ENCODE measurements at regions not wholly inside any gene's neighbourhood (a gene's known extent, or its start where the extent isn't known, plus 50 kb on each side); places are given as distances from the start of the nearest gene placed in this dataset.

DNA sequence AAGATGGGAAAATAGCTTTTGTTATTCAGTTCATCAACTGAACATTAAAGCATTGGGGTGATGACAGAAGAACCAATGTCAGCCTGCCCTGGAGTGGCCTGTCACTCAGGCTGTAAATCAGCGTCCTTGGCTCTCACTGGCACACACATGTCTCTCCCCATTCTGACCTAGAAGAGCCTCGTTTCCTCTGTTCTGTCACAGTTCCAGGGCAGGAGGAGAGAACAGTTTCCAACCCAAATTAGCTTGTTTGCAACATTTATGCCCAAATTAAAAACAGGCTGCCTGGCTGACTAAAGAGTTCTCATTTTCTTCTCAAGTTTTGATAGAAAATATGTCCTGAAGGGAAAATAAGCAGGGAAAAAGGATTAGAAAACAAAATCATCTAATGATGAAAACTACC, 520.1 kb downstream of the CHSY3 start:
- TF ChIP-seq, protein P1, sequence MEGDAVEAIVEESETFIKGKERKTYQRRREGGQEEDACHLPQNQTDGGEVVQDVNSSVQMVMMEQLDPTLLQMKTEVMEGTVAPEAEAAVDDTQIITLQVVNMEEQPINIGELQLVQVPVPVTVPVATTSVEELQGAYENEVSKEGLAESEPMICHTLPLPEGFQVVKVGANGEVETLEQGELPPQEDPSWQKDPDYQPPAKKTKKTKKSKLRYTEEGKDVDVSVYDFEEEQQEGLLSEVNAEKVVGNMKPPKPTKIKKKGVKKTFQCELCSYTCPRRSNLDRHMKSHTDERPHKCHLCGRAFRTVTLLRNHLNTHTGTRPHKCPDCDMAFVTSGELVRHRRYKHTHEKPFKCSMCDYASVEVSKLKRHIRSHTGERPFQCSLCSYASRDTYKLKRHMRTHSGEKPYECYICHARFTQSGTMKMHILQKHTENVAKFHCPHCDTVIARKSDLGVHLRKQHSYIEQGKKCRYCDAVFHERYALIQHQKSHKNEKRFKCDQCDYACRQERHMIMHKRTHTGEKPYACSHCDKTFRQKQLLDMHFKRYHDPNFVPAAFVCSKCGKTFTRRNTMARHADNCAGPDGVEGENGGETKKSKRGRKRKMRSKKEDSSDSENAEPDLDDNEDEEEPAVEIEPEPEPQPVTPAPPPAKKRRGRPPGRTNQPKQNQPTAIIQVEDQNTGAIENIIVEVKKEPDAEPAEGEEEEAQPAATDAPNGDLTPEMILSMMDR (conservative IDR thresholded peaks at IDR 0.05; ENCODE audit: low read depth in 2 of 2): no peak
- TF ChIP-seq EZH2 (IDR thresholded peaks at IDR 0.05; ENCODE audit: low read depth, unreplicated experiment) (no peak), POLR2AphosphoS5 (IDR thresholded peaks at IDR 0.05; ENCODE audit: low read depth) (no peak), NANOG (IDR thresholded peaks at IDR 0.05; ENCODE audit: borderline replicate concordance) (no peak), STAT1 (IDR thresholded peaks at IDR 0.05; ENCODE audit: unreplicated experiment) (no peak), EZH2phosphoT487 (IDR thresholded peaks at IDR 0.05; ENCODE audit: unreplicated experiment) (no peak), ZNF331 (CRISPR knock-in tag; IDR thresholded peaks at IDR 0.05; ENCODE audit: low read depth) (no peak), CREB1 (CRISPR knock-in tag; IDR thresholded peaks at IDR 0.05; ENCODE audit: low read depth) (no peak)
- TF ChIP-seq, protein P2, sequence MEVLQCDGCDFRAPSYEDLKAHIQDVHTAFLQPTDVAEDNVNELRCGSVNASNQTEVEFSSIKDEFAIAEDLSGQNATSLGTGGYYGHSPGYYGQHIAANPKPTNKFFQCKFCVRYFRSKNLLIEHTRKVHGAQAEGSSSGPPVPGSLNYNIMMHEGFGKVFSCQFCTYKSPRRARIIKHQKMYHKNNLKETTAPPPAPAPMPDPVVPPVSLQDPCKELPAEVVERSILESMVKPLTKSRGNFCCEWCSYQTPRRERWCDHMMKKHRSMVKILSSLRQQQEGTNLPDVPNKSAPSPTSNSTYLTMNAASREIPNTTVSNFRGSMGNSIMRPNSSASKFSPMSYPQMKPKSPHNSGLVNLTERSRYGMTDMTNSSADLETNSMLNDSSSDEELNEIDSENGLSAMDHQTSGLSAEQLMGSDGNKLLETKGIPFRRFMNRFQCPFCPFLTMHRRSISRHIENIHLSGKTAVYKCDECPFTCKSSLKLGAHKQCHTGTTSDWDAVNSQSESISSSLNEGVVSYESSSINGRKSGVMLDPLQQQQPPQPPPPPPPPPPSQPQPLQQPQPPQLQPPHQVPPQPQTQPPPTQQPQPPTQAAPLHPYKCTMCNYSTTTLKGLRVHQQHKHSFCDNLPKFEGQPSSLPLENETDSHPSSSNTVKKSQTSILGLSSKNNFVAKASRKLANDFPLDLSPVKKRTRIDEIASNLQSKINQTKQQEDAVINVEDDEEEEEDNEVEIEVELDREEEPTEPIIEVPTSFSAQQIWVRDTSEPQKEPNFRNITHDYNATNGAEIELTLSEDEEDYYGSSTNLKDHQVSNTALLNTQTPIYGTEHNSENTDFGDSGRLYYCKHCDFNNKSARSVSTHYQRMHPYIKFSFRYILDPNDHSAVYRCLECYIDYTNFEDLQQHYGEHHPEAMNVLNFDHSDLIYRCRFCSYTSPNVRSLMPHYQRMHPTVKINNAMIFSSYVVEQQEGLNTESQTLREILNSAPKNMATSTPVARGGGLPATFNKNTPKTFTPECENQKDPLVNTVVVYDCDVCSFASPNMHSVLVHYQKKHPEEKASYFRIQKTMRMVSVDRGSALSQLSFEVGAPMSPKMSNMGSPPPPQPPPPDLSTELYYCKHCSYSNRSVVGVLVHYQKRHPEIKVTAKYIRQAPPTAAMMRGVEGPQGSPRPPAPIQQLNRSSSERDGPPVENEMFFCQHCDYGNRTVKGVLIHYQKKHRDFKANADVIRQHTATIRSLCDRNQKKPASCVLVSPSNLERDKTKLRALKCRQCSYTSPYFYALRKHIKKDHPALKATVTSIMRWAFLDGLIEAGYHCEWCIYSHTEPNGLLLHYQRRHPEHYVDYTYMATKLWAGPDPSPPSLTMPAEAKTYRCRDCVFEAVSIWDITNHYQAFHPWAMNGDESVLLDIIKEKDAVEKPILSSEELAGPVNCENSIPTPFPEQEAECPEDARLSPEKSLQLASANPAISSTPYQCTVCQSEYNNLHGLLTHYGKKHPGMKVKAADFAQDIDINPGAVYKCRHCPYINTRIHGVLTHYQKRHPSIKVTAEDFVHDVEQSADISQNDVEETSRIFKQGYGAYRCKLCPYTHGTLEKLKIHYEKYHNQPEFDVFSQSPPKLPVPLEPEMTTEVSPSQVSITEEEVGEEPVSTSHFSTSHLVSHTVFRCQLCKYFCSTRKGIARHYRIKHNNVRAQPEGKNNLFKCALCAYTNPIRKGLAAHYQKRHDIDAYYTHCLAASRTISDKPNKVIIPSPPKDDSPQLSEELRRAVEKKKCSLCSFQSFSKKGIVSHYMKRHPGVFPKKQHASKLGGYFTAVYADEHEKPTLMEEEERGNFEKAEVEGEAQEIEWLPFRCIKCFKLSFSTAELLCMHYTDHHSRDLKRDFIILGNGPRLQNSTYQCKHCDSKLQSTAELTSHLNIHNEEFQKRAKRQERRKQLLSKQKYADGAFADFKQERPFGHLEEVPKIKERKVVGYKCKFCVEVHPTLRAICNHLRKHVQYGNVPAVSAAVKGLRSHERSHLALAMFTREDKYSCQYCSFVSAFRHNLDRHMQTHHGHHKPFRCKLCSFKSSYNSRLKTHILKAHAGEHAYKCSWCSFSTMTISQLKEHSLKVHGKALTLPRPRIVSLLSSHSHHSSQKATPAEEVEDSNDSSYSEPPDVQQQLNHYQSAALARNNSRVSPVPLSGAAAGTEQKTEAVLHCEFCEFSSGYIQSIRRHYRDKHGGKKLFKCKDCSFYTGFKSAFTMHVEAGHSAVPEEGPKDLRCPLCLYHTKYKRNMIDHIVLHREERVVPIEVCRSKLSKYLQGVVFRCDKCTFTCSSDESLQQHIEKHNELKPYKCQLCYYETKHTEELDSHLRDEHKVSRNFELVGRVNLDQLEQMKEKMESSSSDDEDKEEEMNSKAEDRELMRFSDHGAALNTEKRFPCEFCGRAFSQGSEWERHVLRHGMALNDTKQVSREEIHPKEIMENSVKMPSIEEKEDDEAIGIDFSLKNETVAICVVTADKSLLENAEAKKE (CRISPR knock-in tag; IDR thresholded peaks at IDR 0.05): no peak
- TF ChIP-seq, protein P3, sequence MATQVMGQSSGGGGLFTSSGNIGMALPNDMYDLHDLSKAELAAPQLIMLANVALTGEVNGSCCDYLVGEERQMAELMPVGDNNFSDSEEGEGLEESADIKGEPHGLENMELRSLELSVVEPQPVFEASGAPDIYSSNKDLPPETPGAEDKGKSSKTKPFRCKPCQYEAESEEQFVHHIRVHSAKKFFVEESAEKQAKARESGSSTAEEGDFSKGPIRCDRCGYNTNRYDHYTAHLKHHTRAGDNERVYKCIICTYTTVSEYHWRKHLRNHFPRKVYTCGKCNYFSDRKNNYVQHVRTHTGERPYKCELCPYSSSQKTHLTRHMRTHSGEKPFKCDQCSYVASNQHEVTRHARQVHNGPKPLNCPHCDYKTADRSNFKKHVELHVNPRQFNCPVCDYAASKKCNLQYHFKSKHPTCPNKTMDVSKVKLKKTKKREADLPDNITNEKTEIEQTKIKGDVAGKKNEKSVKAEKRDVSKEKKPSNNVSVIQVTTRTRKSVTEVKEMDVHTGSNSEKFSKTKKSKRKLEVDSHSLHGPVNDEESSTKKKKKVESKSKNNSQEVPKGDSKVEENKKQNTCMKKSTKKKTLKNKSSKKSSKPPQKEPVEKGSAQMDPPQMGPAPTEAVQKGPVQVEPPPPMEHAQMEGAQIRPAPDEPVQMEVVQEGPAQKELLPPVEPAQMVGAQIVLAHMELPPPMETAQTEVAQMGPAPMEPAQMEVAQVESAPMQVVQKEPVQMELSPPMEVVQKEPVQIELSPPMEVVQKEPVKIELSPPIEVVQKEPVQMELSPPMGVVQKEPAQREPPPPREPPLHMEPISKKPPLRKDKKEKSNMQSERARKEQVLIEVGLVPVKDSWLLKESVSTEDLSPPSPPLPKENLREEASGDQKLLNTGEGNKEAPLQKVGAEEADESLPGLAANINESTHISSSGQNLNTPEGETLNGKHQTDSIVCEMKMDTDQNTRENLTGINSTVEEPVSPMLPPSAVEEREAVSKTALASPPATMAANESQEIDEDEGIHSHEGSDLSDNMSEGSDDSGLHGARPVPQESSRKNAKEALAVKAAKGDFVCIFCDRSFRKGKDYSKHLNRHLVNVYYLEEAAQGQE (IDR thresholded peaks at IDR 0.05; ENCODE audit: unreplicated experiment): no peak
- TF ChIP-seq, protein P4, sequence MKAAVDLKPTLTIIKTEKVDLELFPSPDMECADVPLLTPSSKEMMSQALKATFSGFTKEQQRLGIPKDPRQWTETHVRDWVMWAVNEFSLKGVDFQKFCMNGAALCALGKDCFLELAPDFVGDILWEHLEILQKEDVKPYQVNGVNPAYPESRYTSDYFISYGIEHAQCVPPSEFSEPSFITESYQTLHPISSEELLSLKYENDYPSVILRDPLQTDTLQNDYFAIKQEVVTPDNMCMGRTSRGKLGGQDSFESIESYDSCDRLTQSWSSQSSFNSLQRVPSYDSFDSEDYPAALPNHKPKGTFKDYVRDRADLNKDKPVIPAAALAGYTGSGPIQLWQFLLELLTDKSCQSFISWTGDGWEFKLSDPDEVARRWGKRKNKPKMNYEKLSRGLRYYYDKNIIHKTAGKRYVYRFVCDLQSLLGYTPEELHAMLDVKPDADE (IDR thresholded peaks at IDR 0.05): no peak

All from GM23338 (cell line).